ENCODE measurements at regions not wholly inside any gene's neighbourhood (a gene's known extent, or its start where the extent isn't known, plus 50 kb on each side); places are given as distances from the start of the nearest gene placed in this dataset.

GRCh38 chr2:193712912-193713311, 1518.2 kb upstream of the TMEFF2 start:
- H3K23me2 ChIP-seq (ENCODE audit: low read depth, low read length), result no peaks in the 10 kb centered on the region
- POLR2A ChIA-PET (ENCODE audit: partially characterized antibody), result no interaction called here

More at GRCh38 chr2:193712912-193713311, 1518.2 kb upstream of the TMEFF2 start:
- H3K36me3 ChIP-seq (ENCODE audit: control insufficient read depth in 2 of 4, insufficient read depth in 4 of 4, low read length in 3 of 4), result peaks cover 0 to 3% (median 0%) of the 10 kb centered on the region in 4 experiments; a peak in 1 of 8 replicates
- H4K91ac ChIP-seq (replicated peaks; ENCODE audit: insufficient read length, low read length), result no peak overlapping the region
- no peak overlapping the region for H2BK20ac ChIP-seq (ENCODE audit: low read length)
- CTCF ChIA-PET (ENCODE audit: partially characterized antibody), result interaction anchor here (0.7 kb wide), 1 partner anchor 689 kb away, joined by 3 read pairs; no protein-coding TSS in a partner anchor
- H2BK120ac ChIP-seq (replicated peaks; ENCODE audit: low read depth, low read length), result no peak overlapping the region
- H2BK12ac ChIP-seq (ENCODE audit: low read depth, low read length), result no peak overlapping the region
- H2AK5ac ChIP-seq (ENCODE audit: low read depth, low read length), result no peak overlapping the region
- FAIRE-seq (no peak), DNase-seq (ENCODE audit: low read depth in 1 of 2, low spot score in 2 of 2) (no peak)
- H3K23ac ChIP-seq (ENCODE audit: insufficient read length), result no peak overlapping the region
- no peak overlapping the region for H3K14ac ChIP-seq (ENCODE audit: insufficient read length)
- no peak overlapping the region for H3K9ac ChIP-seq (replicated peaks in 1 of 4; ENCODE audit: extremely low read depth in 1 of 4, low read depth in 3 of 4, low read length in 3 of 4)
- H3K79me2 ChIP-seq (ENCODE audit: control insufficient read depth in 1 of 2, insufficient read depth in 2 of 2, low read length in 2 of 2), result no peaks in the 10 kb centered on the region
- H4K8ac ChIP-seq (ENCODE audit: extremely low read depth, insufficient read depth, low read length), result no peak overlapping the region
- H3K4me1 ChIP-seq (replicated peaks in 1 of 4; ENCODE audit: control insufficient read depth in 3 of 4, insufficient read depth in 4 of 4, low read length in 3 of 4), result no peaks in the 10 kb centered on the region
- H3K4me2 ChIP-seq (ENCODE audit: insufficient read depth in 1 of 2, low read depth in 2 of 2, low read length in 2 of 2), result no peak overlapping the region
- H3K18ac ChIP-seq (ENCODE audit: extremely low read depth, low read length), result no peak overlapping the region
- TF ChIP-seq NANOG (IDR thresholded peaks at IDR 0.05; ENCODE audit: insufficient read depth, low read depth, low read length, poor library complexity, severe bottlenecking) (no peak), KDM4A (IDR thresholded peaks at IDR 0.05; ENCODE audit: low read depth, low read length, severe bottlenecking) (no peak), JUND (IDR thresholded peaks at IDR 0.05; ENCODE audit: low read length) (no peak), RNF2 (IDR thresholded peaks at IDR 0.05; ENCODE audit: borderline replicate concordance, low read depth, low read length, missing control alignments, poor library complexity, severe bottlenecking) (no peak), RXRA (IDR thresholded peaks at IDR 0.05; ENCODE audit: insufficient read depth, low read depth, low read length) (no peak), SP1 (IDR thresholded peaks at IDR 0.05; ENCODE audit: low read depth, low read length) (no peak)
- H3K4me3 ChIP-seq (ENCODE audit: extremely low read depth in 1 of 4, insufficient read depth in 2 of 4, low read depth in 3 of 4, low read length in 4 of 4), result no peak overlapping the region
- H3K9me3 ChIP-seq (ENCODE audit: insufficient read depth in 2 of 2, low read depth in 1 of 2, low read length in 1 of 2), result peaks cover 5 to 7% of the 10 kb centered on the region in 2 experiments; a peak in 2 of 4 replicates
- no peaks in the 10 kb centered on the region for H4K20me1 ChIP-seq (replicated peaks in 1 of 2; ENCODE audit: control insufficient read depth in 1 of 2, insufficient read depth in 2 of 2, low read length in 2 of 2)
- no peak overlapping the region for H3K4ac ChIP-seq (replicated peaks; ENCODE audit: insufficient read length, low read depth, low read length)
- H4K5ac ChIP-seq (ENCODE audit: insufficient read length, low read depth, low read length), result no peak overlapping the region
- H3K27me3 ChIP-seq (replicated peaks in 1 of 4; ENCODE audit: control insufficient read depth in 3 of 4, extremely low read depth in 1 of 4, insufficient read depth in 3 of 4, low read length in 3 of 4), result no peaks in the 10 kb centered on the region
- H3K27ac ChIP-seq (ENCODE audit: low read depth, low read length), result no peak overlapping the region
- H2BK5ac ChIP-seq (ENCODE audit: low read depth, low read length), result no peak overlapping the region
- no peak overlapping the region for H2BK15ac ChIP-seq (ENCODE audit: low read length)
- H3K56ac ChIP-seq (replicated peaks; ENCODE audit: insufficient read length, low read depth, low read length), result no peak overlapping the region
- H2AFZ ChIP-seq (ENCODE audit: low read length), result no peak overlapping the region
- H3K79me1 ChIP-seq (ENCODE audit: low read depth, low read length), result no peaks in the 10 kb centered on the region
